ENCODE measurements at regions not wholly inside any gene's neighbourhood (a gene's known extent, or its start where the extent isn't known, plus 50 kb on each side); places are given as distances from the start of the nearest gene placed in this dataset.

GRCh38 chr7:124208642-124209041 is 175.8 kb upstream of the TMEM229A start:
- H3K4me3 ChIP-seq (ENCODE audit: low read depth, low read length) = no peak overlapping the region
- TF ChIP-seq CTCF (IDR thresholded peaks at IDR 0.05; ENCODE audit: low read depth, low read length) = no peak

GRCh38 chr7:124208173-124208572 is 175.3 kb upstream of the TMEM229A start:
- no peak for TF ChIP-seq CTCF (IDR thresholded peaks at IDR 0.05; ENCODE audit: low read depth, low read length)
- no peak overlapping the region for H3K4me3 ChIP-seq (ENCODE audit: low read depth, low read length)

GRCh38 chr7:124205526-124205925 is 172.7 kb upstream of the TMEM229A start:
- no peak overlapping the region for H3K4me3 ChIP-seq (ENCODE audit: low read depth, low read length)
- TF ChIP-seq CTCF (IDR thresholded peaks at IDR 0.05; ENCODE audit: low read depth, low read length) = no peak

- no peak overlapping the region for H3K4me3 ChIP-seq (ENCODE audit: low read depth, low read length)
- no peak for TF ChIP-seq CTCF (IDR thresholded peaks at IDR 0.05; ENCODE audit: low read depth, low read length)
Measured at GRCh38 chr7:124202546-124202945, 169.7 kb upstream of the TMEM229A start.

GRCh38 chr7:124201768-124202349 is 169.0 kb upstream of the TMEM229A start:
- H3K4me3 ChIP-seq (ENCODE audit: low read depth, low read length) = no peak overlapping the region
- no peak for TF ChIP-seq CTCF (IDR thresholded peaks at IDR 0.05; ENCODE audit: low read depth, low read length)

- TF ChIP-seq CTCF (IDR thresholded peaks at IDR 0.05; ENCODE audit: low read depth, low read length) = no peak
- no peak overlapping the region for H3K4me3 ChIP-seq (ENCODE audit: low read depth, low read length)
Measured at GRCh38 chr7:124196519-124196918, 163.7 kb upstream of the TMEM229A start.

GRCh38 chr7:124192885-124193284 is 160.0 kb upstream of the TMEM229A start:
- no peak overlapping the region for H3K4me3 ChIP-seq (ENCODE audit: low read depth, low read length)
- no peak for TF ChIP-seq CTCF (IDR thresholded peaks at IDR 0.05; ENCODE audit: low read depth, low read length)
